PC-3 (cell line): ENCODE measurements at regions not wholly inside any gene's neighbourhood (a gene's known extent, or its start where the extent isn't known, plus 50 kb on each side); places are given as distances from the start of the nearest gene placed in this dataset.

Source experiments
- ATAC-seq: fragments of 200-7000 bp; cut with Tn5 transposase; 2 replicates; pipeline ENCODE4 v1.9.1; 2020; ENCODE audit warnings: mild to moderate bottlenecking, moderate library complexity
- BruUV-seq: library from RNA; stranded (reverse); fragments of 400-500 nt; replicated peaks from 2 replicates; lab custom pipeline; 2021; lab: Mats Ljungman, UMichigan
- CTCF ChIA-PET: fragments of 300-600 bp; sonication (Branson Sonifier 250); formaldehyde crosslinking; loops from one replicate; lab custom pipeline; 2022; ENCODE audit warnings: antibody characterized with exemption; lab: Charles Lee
- POLR2A ChIA-PET: fragments of 300-600 bp; sonication (Branson Sonifier 250); formaldehyde crosslinking; loops from one replicate; lab custom pipeline; 2022; ENCODE audit warnings: antibody characterized with exemption; ENCODE audit not compliant: unreplicated experiment; lab: Charles Lee
- DNase-seq: peaks from one replicate; pipeline ENCODE4 v3.0.0-alpha.2; 2015
- H2AFZ ChIP-seq: fragments of 300-600 bp; sonication (generic); 2 replicates; pipeline ENCODE4 v1.6.0; 2016; ENCODE audit warnings: antibody characterized with exemption, low read length
- H3F3A ChIP-seq: fragments of 300-600 bp; sonication (generic); one replicate; pipeline ENCODE4 v1.6.0; 2017; ENCODE audit warnings: antibody characterized with exemption, low read length, control low read depth, mild to moderate bottlenecking; ENCODE audit not compliant: unreplicated experiment
- H3K27ac ChIP-seq: fragments of 300-600 bp; sonication (generic); 2 replicates; pipeline ENCODE4 v1.5.1; 2016; ENCODE audit warnings: mild to moderate bottlenecking, low read length
- H3K27me3 ChIP-seq: fragments of 300-600 bp; sonication (generic); 2 replicates; pipeline ENCODE4 v1.6.1; 2016; ENCODE audit warnings: low read length, mixed read lengths
- H3K36me3 ChIP-seq: fragments of 300-600 bp; sonication (generic); 2 replicates; pipeline ENCODE4 v1.6.1; 2016; ENCODE audit warnings: low read depth, mixed run types, low read length, mixed read lengths
- H3K4me1 ChIP-seq: fragments of 300-600 bp; sonication (generic); 2 replicates; pipeline ENCODE4 v1.5.1; 2016; ENCODE audit warnings: low read length; ENCODE audit not compliant: insufficient read depth
- H3K4me2 ChIP-seq: fragments of 300-600 bp; sonication (generic); 2 replicates; pipeline ENCODE4 v1.6.0; 2016; ENCODE audit warnings: low read length
- H3K4me3 ChIP-seq: fragments of 300-600 bp; sonication (generic); 2 replicates; pipeline ENCODE4 v1.5.1; 2016; ENCODE audit warnings: mild to moderate bottlenecking, low read length, mixed read lengths
- H3K79me2 ChIP-seq: fragments of 300-600 bp; sonication (generic); 2 replicates; pipeline ENCODE4 v1.6.1; 2017; ENCODE audit warnings: low read length, mixed read lengths
- H3K9ac ChIP-seq: fragments of 300-600 bp; sonication (generic); 2 replicates; pipeline ENCODE4 v1.6.0; 2016; ENCODE audit warnings: mild to moderate bottlenecking, low read length
- H3K9me2 ChIP-seq: fragments of 300-600 bp; sonication (generic); replicated peaks from 2 replicates; pipeline ENCODE4 v1.6.1; 2016; ENCODE audit warnings: mixed run types, low read length, mixed read lengths
- H3K9me3 ChIP-seq: fragments of 300-600 bp; sonication (generic); 2 replicates; pipeline ENCODE4 v1.6.1; 2016; ENCODE audit warnings: low read length, mixed read lengths
- H4K20me1 ChIP-seq: fragments of 300-600 bp; sonication (generic); 2 replicates; pipeline ENCODE4 v1.6.1; 2016; ENCODE audit warnings: low read length, mixed read lengths
- EZH2 ChIP-seq: fragments of 300-600 bp; sonication (generic); IDR thresholded peaks from one replicate; pipeline ENCODE4 v1.6.1; 2017; ENCODE audit warnings: antibody characterized with exemption, mild to moderate bottlenecking, low read length; ENCODE audit not compliant: unreplicated experiment
- EZH2phosphoT487 ChIP-seq: fragments of 300-600 bp; sonication (generic); IDR thresholded peaks from 2 replicates; pipeline ENCODE4 v1.6.1; 2018; ENCODE audit warnings: mild to moderate bottlenecking, antibody characterized with exemption, low read length, borderline replicate concordance
- intact Hi-C: fragments of 100-400 bp; cut with micrococcal nuclease; formaldehyde crosslinking; loops from 2 replicates; pipeline ENCODE4 v1.9.0; 2023
- TF ChIP-seq, protein P1 (sequence below): fragments of 300-600 bp; sonication (generic); conservative IDR thresholded peaks from 2 replicates; pipeline ENCODE4 v1.5.1; 2017; ENCODE audit warnings: antibody characterized with exemption, low read depth, mild to moderate bottlenecking, low read length

DNA sequence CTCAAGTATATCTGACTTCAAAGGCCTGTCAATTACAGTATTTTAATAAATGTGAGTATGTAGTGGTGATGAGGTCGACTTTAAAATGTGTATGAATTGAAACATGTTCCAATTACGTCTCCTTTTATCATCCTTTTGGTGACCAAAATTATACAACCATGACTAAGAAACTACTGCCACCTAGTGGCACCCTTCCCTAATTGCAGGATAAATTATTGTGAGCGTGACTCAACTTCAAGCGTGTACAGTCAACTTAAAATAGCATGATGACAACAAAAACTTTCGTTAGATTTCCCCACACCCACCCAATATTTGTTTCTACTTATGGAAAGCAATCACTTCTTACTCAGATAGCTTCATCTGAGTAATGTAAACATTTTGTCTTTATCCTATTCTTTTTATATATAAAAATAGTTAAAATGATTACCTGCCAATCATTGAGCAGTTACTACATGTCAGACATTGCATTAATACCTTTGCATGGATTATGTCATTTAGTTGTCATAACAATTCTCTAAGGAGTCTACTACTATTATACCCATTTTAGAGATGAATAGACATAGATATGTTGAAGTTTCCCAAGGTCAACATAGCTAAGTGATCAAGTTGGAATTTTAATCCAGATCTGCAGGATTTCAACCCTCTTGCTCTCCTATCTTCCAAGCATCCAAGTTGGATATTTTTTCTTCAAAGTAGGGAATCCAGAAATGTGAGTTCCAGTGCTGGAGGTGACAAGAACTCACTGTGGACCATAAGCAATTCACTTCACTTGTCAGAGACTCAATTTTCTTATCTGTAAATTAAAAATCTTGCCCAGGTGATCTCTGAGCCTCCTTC lies 106.0 kb downstream of the MEX3B start:
- Histone ChIP-seq H3K4me3 (no peak overlapping the region), H3K27ac (no peak overlapping the region), H3K9ac (no peak overlapping the region), H3F3A (no peaks in the 10 kb centered on the region), H3K79me2 (no peaks in the 10 kb centered on the region), H3K4me1 (no peaks in the 10 kb centered on the region), H3K9me3 (no peaks in the 10 kb centered on the region), H3K9me2 (no peaks in the 10 kb centered on the region), H3K4me2 (no peak overlapping the region), H3K27me3 (peaks cover 5% of the 10 kb centered on the region; the same call in 1 of the 2 replicates), H2AFZ (no peak overlapping the region), H3K36me3 (no peaks in the 10 kb centered on the region), H4K20me1 (no peaks in the 10 kb centered on the region)
- CTCF ChIA-PET: no interaction called here
- BruUV-seq: no TSS peak
- 0 out of 2 replicates have a peak, but pooled peaks have one; percentile 27 for ATAC-seq
- no peak for TF ChIP-seq EZH2phosphoT487
- TF ChIP-seq, protein P1, sequence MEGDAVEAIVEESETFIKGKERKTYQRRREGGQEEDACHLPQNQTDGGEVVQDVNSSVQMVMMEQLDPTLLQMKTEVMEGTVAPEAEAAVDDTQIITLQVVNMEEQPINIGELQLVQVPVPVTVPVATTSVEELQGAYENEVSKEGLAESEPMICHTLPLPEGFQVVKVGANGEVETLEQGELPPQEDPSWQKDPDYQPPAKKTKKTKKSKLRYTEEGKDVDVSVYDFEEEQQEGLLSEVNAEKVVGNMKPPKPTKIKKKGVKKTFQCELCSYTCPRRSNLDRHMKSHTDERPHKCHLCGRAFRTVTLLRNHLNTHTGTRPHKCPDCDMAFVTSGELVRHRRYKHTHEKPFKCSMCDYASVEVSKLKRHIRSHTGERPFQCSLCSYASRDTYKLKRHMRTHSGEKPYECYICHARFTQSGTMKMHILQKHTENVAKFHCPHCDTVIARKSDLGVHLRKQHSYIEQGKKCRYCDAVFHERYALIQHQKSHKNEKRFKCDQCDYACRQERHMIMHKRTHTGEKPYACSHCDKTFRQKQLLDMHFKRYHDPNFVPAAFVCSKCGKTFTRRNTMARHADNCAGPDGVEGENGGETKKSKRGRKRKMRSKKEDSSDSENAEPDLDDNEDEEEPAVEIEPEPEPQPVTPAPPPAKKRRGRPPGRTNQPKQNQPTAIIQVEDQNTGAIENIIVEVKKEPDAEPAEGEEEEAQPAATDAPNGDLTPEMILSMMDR: peak; percentile 84
- no peak for TF ChIP-seq EZH2
- POLR2A ChIA-PET: no interaction called here
- peak; percentile 84 for DNase-seq
- intact Hi-C loops: loop anchor here (1.0 to 2.0 kb wide), 2 partner anchors 459 to 530 kb away; no protein-coding TSS in a partner anchor

DNA sequence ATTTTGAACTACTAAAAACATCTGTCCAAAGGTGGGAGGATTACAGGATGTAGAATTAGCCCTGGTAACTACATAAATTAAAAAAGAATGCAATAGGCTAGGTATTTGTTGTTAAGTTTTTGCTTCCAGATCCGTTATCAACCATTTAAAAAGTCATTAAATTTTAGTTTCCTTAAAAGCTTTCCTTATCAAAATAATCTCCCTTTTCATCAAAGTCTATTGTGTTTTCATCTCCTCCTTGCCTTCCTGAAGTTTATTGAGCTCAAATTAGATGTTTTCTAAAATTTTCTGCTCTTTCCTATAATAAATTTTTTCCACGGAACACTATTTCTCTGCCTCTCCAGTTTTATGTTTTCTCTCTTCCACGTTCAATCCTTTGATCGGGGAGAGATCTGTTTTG lies 108.6 kb downstream of the MEX3B start:
- POLR2A ChIA-PET: no interaction called here
- Histone ChIP-seq H3K4me2 (no peak overlapping the region), H3K9me3 (no peaks in the 10 kb centered on the region), H3K9ac (no peak overlapping the region), H3K9me2 (no peaks in the 10 kb centered on the region), H3K27me3 (peaks cover 5% of the 10 kb centered on the region; the same call in 1 of the 2 replicates), H3K36me3 (no peaks in the 10 kb centered on the region), H3K79me2 (no peaks in the 10 kb centered on the region), H3K4me3 (no peak overlapping the region), H3F3A (no peaks in the 10 kb centered on the region), H4K20me1 (no peaks in the 10 kb centered on the region), H3K27ac (no peak overlapping the region), H2AFZ (no peak overlapping the region), H3K4me1 (no peaks in the 10 kb centered on the region)
- ATAC-seq (no peak), DNase-seq (no peak)
- intact Hi-C loops: no loop called here
- CTCF ChIA-PET: no interaction called here
- TF ChIP-seq, protein P1: no peak
- no TSS peak for BruUV-seq
